AG04449 (cell line): ENCODE measurements at regions not wholly inside any gene's neighbourhood (a gene's known extent, or its start where the extent isn't known, plus 50 kb on each side); places are given as distances from the start of the nearest gene placed in this dataset.
A peak's percentile ranks its signal among the peaks of the same experiment; 100 is the strongest.

Source experiments
- CTCF ChIA-PET: fragments of 350-600 bp; formaldehyde crosslinking; extraction: SDS; loops from one replicate; lab custom pipeline; 2021; ENCODE audit warnings: antibody characterized with exemption; lab: Yijun Ruan, JAX
- POLR2A ChIA-PET: fragments of 400-600, 350-600 bp; formaldehyde crosslinking; extraction: SDS; loops from one replicate; lab custom pipeline; 2020; ENCODE audit warnings: antibody characterized with exemption, inconsistent platforms; lab: Yijun Ruan, JAX
- DNase-seq: peaks from one replicate; pipeline ENCODE4 v3.0.0-alpha.2; 2010; ENCODE audit warnings: low read depth, low spot score
- H3K4me3 ChIP-seq: 2 replicates; pipeline ENCODE4 v1.5.1; 2011; ENCODE audit warnings: low read depth, mild to moderate bottlenecking, control low read depth, low read length
- TF ChIP-seq, protein P1 (sequence below): IDR thresholded peaks from one replicate; pipeline ENCODE4 v1.5.1; 2011; ENCODE audit warnings: mild to moderate bottlenecking, moderate library complexity, low read length, control low read depth, inconsistent platforms; ENCODE audit not compliant: insufficient read depth; ENCODE audit errors: missing control alignments

- DNase-seq: no peak
- TF ChIP-seq, protein P1, sequence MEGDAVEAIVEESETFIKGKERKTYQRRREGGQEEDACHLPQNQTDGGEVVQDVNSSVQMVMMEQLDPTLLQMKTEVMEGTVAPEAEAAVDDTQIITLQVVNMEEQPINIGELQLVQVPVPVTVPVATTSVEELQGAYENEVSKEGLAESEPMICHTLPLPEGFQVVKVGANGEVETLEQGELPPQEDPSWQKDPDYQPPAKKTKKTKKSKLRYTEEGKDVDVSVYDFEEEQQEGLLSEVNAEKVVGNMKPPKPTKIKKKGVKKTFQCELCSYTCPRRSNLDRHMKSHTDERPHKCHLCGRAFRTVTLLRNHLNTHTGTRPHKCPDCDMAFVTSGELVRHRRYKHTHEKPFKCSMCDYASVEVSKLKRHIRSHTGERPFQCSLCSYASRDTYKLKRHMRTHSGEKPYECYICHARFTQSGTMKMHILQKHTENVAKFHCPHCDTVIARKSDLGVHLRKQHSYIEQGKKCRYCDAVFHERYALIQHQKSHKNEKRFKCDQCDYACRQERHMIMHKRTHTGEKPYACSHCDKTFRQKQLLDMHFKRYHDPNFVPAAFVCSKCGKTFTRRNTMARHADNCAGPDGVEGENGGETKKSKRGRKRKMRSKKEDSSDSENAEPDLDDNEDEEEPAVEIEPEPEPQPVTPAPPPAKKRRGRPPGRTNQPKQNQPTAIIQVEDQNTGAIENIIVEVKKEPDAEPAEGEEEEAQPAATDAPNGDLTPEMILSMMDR: peak; percentile 90
- CTCF ChIA-PET: interaction anchor here (0.6 to 2.4 kb wide), 38 partner anchors 10 to 1188 kb away, joined by 3 to 33 read pairs (median 3); no protein-coding TSS in a partner anchor
- H3K4me3 ChIP-seq: no peak overlapping the region
- POLR2A ChIA-PET: no interaction called here
These were observed 383.2 kb upstream of the SGCD start for GRCh38 chr5:155943516-155944407.

GRCh38 chr5:155947394-155948062 lies 379.4 kb upstream of the SGCD start:
- POLR2A ChIA-PET: interaction anchor here (1.0 kb wide), 1 partner anchor 882 kb away, joined by 3 read pairs; no protein-coding TSS in a partner anchor
- H3K4me3 ChIP-seq: no peak overlapping the region
- CTCF ChIA-PET: interaction anchor here (2.2 kb wide), 1 partner anchor 868 kb away, joined by 7 read pairs; no protein-coding TSS in a partner anchor
- DNase-seq: no peak
- TF ChIP-seq, protein P1: no peak

DNA sequence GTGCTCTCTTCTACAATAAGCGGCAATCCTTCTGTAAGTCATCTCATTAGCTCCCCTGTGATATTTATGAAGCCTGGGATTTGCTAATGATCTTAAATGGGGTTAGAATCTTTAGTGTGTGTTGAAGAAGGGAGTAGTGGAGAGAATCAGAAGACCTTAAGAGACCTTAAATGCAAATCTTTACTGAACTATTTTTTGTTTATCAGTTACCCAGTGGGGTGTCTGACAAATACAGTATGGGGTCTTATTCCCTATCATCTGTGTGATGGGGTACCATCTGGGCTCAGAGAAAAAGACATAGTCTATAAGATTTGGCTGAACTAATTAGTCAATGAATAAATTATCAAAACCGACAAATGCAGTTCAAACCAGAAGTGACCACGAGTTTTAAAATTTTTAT lies 378.4 kb upstream of the SGCD start:
- TF ChIP-seq, protein P1: no peak
- ChIA-PET POLR2A (no interaction called here), CTCF (interaction anchor here (1.3 kb wide), 1 partner anchor 248 kb away, joined by 4 read pairs; no protein-coding TSS in a partner anchor)
- no peak overlapping the region for H3K4me3 ChIP-seq
- no peak for DNase-seq

DNA sequence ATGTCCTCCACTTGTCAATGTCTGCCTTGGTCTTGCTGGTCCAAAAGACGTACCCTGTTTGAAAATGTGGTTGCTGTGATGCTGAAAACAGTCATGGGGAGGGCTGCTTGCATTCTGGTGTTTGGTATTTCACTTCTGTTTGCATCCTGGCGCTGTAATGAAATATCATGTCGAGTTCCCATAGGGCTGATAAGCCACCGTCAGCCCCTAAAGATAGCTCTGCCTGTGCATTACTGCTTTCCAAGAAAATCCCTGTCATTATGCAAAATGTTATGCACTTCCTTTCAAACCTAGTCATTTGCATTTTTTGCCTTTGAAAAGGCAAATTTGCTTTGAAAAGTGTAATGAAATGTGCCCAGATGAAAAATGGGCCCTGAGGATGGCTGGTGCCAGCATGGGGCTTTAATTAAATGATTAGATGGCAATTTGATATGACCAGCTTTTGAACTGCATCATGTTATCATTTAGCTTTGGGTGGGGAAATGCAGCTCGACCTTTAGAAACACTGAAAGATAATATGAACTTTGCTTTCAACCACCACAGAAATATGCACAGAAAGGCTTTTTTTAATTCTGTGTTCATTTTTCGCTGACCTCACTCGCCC lies 374.4 kb upstream of the SGCD start:
- no peak overlapping the region for H3K4me3 ChIP-seq
- ChIA-PET POLR2A (no interaction called here), CTCF (interaction anchor here (1.5 to 3.4 kb wide), 3 partner anchors 9 to 872 kb away, joined by 4 to 20 read pairs (median 4); no protein-coding TSS in a partner anchor)
- no peak for DNase-seq
- TF ChIP-seq, protein P1: no peak

- CTCF ChIA-PET: interaction anchor here (1.5 to 3.4 kb wide), 3 partner anchors 10 to 871 kb away, joined by 4 to 20 read pairs (median 4); no protein-coding TSS in a partner anchor
- POLR2A ChIA-PET: no interaction called here
- DNase-seq: no peak
- TF ChIP-seq, protein P1: no peak
- no peak overlapping the region for H3K4me3 ChIP-seq
These were observed 373.6 kb upstream of the SGCD start for GRCh38 chr5:155953335-155953734.
